Central memory CD8-positive, alpha-beta T cell (primary cell): ENCODE measurements at regions not wholly inside any gene's neighbourhood (a gene's known extent, or its start where the extent isn't known, plus 50 kb on each side); places are given as distances from the start of the nearest gene placed in this dataset.

Source experiments
- ATAC-seq: fragments of 150-1000 bp; cut with Tn5 transposase; replicated peaks from 2 replicates; pipeline ENCODE4 v1.10.0; 2022; ENCODE audit warnings: mild to moderate bottlenecking, moderate FRiP score, moderate number of reproducible peaks; ENCODE audit not compliant: poor library complexity, severe bottlenecking; ENCODE audit errors: extremely low read depth
- DNase-seq, 2 donors: peaks; one replicate each; pipeline ENCODE4 v3.0.0; 2021; ENCODE audit warnings: low spot score in 2 of 2
- H3K27ac Mint-ChIP-seq: one replicate; pipeline ENCODE4 v1.8.0; 2022; ENCODE audit warnings: low read depth, mild to moderate bottlenecking, moderate library complexity, mixed read lengths
- H3K27me3 Mint-ChIP-seq: one replicate; pipeline ENCODE4 v1.8.0; 2022; ENCODE audit warnings: mixed read lengths
- H3K36me3 Mint-ChIP-seq: one replicate; pipeline ENCODE4 v1.8.0; 2022; ENCODE audit warnings: mild to moderate bottlenecking, moderate library complexity, mixed read lengths; ENCODE audit not compliant: insufficient read depth
- H3K4me1 Mint-ChIP-seq: one replicate; pipeline ENCODE4 v1.8.0; 2022; ENCODE audit warnings: mixed read lengths
- H3K4me3 Mint-ChIP-seq: one replicate; pipeline ENCODE4 v1.8.0; 2022; ENCODE audit warnings: mild to moderate bottlenecking, moderate library complexity, mixed read lengths
- H3K9me3 Mint-ChIP-seq: one replicate; pipeline ENCODE4 v1.8.0; 2022; ENCODE audit warnings: mixed read lengths

DNA sequence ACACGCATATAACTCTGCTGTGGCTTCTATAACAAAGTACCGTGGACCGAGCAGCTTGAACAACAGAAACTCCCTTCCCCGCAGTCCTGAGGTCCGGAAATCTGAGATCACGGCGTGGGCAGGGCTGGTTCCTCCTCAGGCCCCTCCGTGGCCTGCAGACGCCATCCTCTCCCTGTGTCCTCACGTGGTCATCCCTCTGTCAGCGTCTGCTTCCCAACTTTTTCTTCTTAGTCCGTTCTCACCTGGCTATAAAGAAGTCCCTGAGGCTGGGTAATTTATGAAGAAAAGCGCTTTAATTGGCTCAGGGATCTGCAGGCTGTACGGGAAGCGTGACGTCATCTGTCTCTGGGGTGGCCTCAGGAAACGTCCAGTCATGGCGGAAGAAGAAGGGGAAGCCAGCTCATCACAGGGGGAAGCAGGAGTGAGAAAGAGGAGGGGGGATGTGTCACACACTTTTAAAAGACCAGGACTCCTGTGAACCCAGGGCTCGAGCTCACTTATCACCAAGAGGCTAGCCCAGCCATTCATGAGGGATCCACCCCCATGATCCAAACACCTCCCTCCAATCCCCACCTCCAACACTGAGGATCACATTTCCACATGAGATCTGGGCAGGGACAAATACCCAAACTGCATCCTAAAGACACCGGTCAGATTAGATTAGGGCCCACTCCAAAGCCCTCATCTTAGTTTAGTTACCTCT lies 91.2 kb upstream of the INSIG1 start:
- peaks cover 9% of the 10 kb centered on the region for H3K36me3 Mint-ChIP-seq
- ATAC-seq: peak; percentile 9

GRCh38 chr7:155207326-155208002 lies 90.2 kb upstream of the INSIG1 start:
- Mint-ChIP-seq H3K36me3 (peaks cover 9% of the 10 kb centered on the region), H3K27ac (peak overlapping the region; percentile 83), H3K4me3 (no peak overlapping the region), H3K9me3 (no peaks in the 10 kb centered on the region), H3K27me3 (no peaks in the 10 kb centered on the region), H3K4me1 (peaks cover 32% of the 10 kb centered on the region)
- ATAC-seq (no peak), DNase-seq (no peak)

More for the DNA sequence above, 91.2 kb upstream of the INSIG1 start:
- H3K27ac Mint-ChIP-seq: peak overlapping the region; percentile 96
- no peaks in the 10 kb centered on the region for H3K9me3 Mint-ChIP-seq
- no peak for DNase-seq
- H3K4me1 Mint-ChIP-seq: peaks cover 32% of the 10 kb centered on the region
- H3K4me3 Mint-ChIP-seq: peak overlapping the region; percentile 81
- no peaks in the 10 kb centered on the region for H3K27me3 Mint-ChIP-seq

DNA sequence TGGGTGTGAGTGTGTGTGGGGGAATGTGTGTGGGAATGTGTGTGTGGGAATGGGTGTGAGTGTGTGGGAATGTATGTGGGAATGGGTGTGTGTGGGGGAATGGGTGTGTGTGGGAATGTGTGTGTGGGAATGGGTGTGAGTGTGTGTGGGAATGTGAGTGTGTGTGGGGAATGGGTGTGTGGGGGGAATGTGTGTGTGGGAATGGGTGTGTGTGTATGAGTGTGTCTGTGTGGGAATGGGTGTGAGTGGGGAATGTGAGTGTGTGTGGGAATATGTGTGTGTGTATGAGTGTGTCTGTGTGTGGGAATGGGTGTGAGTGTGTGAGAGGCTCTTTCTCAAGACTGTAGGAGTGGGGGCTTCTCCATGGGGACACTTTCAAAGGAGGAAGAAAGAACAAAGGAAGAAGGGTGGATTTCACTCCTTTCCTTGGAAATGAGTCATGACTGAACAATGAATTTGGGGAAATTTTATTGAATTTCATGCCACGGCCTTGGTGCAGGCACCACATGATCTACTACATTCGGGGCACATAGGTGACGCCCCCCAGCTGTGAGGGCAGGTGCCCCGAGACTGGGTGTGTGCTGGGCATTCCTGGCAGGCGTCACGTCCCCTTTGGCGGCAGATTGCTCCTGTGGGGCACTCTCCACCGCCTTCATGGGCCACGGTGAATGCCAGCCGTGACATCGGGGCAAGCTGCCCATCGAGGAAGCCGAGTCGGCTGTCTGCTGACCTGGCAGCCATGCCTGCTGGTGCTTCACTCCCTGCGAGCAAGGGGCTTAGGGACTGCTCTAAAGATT lies 88.8 kb upstream of the INSIG1 start:
- Mint-ChIP-seq H3K27ac (peak overlapping the region; percentile 47), H3K36me3 (peaks cover 9% of the 10 kb centered on the region), H3K9me3 (no peaks in the 10 kb centered on the region), H3K4me1 (peaks cover 32% of the 10 kb centered on the region), H3K4me3 (no peak overlapping the region), H3K27me3 (peaks cover 5% of the 10 kb centered on the region)
- DNase-seq (no peak), ATAC-seq (no peak)

DNA sequence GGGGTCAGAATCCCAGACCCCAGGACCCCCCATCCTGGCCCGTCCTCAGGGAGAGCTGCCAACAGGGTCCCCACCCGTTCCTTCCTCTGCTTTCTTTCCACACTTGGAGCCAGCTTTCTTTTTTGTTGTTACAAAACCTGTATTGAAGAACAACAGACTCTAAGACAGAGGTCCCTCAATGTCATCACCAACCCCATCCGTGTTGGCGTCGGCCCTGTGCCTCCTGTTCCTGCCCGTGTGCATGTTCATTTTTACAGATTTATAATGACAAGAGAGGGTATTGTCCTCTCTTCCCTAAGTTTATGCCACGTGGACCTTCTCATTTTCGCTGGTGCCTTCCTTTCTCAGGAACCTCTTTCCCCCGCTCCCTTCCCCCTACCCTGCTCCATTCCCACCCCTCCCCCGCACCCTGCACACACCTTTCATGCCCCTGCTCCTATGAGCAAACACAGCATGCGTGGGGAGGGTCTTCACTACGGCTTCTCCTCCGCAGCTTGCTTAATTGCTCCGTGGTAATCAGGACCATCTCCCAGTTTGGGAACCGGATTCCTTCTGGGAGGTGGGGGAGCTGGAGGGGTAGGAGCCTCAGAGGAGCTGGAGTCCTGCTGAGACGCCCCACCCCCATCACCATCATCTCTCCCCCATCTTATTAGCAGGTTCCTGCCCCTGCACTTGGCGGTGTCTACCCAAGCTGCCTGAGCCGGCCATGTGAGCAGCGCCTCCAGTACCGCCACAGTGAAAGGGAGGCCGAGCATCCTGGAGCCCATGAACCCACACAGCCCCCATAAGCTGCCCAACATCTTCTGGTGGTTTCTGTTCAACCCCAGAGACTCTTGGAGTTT lies 88.0 kb upstream of the INSIG1 start:
- Mint-ChIP-seq H3K27me3 (peaks cover 13% of the 10 kb centered on the region), H3K9me3 (no peaks in the 10 kb centered on the region), H3K36me3 (peaks cover 9% of the 10 kb centered on the region), H3K27ac (peak overlapping the region; percentile 47), H3K4me3 (no peak overlapping the region), H3K4me1 (peaks cover 32% of the 10 kb centered on the region)
- ATAC-seq (no peak), DNase-seq (no peak)

DNA sequence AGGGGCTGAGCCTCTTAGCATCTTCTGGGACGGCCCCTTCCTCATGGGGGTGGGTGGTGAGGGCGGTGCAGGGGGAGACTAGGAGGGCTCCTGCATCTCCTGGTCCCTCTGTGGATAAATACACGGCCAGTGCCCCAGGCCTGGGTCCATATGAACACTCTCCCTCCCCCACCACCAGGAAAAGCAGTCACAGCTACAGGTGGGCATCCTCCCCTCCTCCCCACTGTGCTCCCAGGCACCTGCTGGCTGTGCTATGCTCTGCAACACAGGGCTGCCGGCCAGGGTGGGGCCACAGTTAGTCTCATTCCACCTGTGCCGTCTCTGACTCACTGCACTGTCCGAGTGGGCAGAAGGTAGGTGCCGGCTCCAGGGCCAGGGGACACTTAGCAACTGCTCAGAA lies 87.3 kb upstream of the INSIG1 start:
- peaks cover 5% of the 10 kb centered on the region for H3K36me3 Mint-ChIP-seq
- H3K9me3 Mint-ChIP-seq: no peaks in the 10 kb centered on the region
- no peak for DNase-seq
- H3K4me3 Mint-ChIP-seq: no peak overlapping the region
- no peak for ATAC-seq
- peaks cover 15% of the 10 kb centered on the region for H3K27me3 Mint-ChIP-seq
- H3K27ac Mint-ChIP-seq: no peak overlapping the region
- H3K4me1 Mint-ChIP-seq: peaks cover 26% of the 10 kb centered on the region

GRCh38 chr7:155211173-155211572 lies 86.5 kb upstream of the INSIG1 start:
- Mint-ChIP-seq H3K36me3 (no peaks in the 10 kb centered on the region), H3K4me1 (peaks cover 19% of the 10 kb centered on the region), H3K27me3 (peaks cover 15% of the 10 kb centered on the region), H3K9me3 (no peaks in the 10 kb centered on the region), H3K27ac (peak overlapping the region; percentile 65), H3K4me3 (no peak overlapping the region)
- DNase-seq: no peak
- no peak for ATAC-seq

GRCh38 chr7:155211761-155212160 lies 85.9 kb upstream of the INSIG1 start:
- H3K27ac Mint-ChIP-seq: peak overlapping the region; percentile 65
- H3K36me3 Mint-ChIP-seq: no peaks in the 10 kb centered on the region
- no peak for ATAC-seq

GRCh38 chr7:155212301-155213015 lies 85.2 kb upstream of the INSIG1 start:
- H3K27ac Mint-ChIP-seq: no peak overlapping the region
- no peak overlapping the region for H3K4me3 Mint-ChIP-seq
- no peaks in the 10 kb centered on the region for H3K9me3 Mint-ChIP-seq
- H3K27me3 Mint-ChIP-seq: peaks cover 15% of the 10 kb centered on the region
- H3K36me3 Mint-ChIP-seq: no peaks in the 10 kb centered on the region
- DNase-seq (no peak), ATAC-seq (no peak)
- H3K4me1 Mint-ChIP-seq: peaks cover 8% of the 10 kb centered on the region

More at GRCh38 chr7:155211761-155212160, 85.9 kb upstream of the INSIG1 start:
- no peak overlapping the region for H3K4me3 Mint-ChIP-seq
- H3K9me3 Mint-ChIP-seq: no peaks in the 10 kb centered on the region
- no peak for DNase-seq
- peaks cover 13% of the 10 kb centered on the region for H3K4me1 Mint-ChIP-seq
- peaks cover 15% of the 10 kb centered on the region for H3K27me3 Mint-ChIP-seq

DNA sequence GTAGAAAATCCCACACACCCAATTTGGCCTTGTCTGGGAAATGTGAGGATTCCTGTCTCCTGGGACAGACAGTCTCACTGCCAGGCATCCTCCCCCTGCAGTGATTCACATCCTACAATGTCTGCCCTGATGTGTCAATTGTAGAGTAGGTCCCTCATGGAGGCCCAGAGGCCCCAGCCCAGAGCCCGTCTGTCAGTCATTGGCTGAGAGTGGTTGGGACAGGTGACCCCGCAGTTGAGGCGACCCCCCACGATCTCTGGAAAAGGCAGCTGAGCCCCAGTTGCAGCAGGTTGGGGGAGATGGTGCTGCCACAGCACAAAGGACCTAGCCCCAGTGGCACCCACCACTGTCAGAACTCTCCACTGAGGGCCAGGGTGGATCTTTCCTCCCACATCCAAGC lies 84.3 kb upstream of the INSIG1 start:
- Mint-ChIP-seq H3K27me3 (peaks cover 15% of the 10 kb centered on the region), H3K27ac (no peak overlapping the region), H3K4me1 (no peaks in the 10 kb centered on the region), H3K4me3 (no peak overlapping the region), H3K9me3 (no peaks in the 10 kb centered on the region), H3K36me3 (no peaks in the 10 kb centered on the region)
- ATAC-seq (no peak), DNase-seq (no peak)

- Mint-ChIP-seq H3K27me3 (peaks cover 22% of the 10 kb centered on the region), H3K9me3 (no peaks in the 10 kb centered on the region), H3K4me1 (no peaks in the 10 kb centered on the region), H3K36me3 (no peaks in the 10 kb centered on the region), H3K4me3 (no peak overlapping the region), H3K27ac (no peak overlapping the region)
- ATAC-seq: no peak
- no peak for DNase-seq
Observed at GRCh38 chr7:155213955-155214740, 83.5 kb upstream of the INSIG1 start.

DNA sequence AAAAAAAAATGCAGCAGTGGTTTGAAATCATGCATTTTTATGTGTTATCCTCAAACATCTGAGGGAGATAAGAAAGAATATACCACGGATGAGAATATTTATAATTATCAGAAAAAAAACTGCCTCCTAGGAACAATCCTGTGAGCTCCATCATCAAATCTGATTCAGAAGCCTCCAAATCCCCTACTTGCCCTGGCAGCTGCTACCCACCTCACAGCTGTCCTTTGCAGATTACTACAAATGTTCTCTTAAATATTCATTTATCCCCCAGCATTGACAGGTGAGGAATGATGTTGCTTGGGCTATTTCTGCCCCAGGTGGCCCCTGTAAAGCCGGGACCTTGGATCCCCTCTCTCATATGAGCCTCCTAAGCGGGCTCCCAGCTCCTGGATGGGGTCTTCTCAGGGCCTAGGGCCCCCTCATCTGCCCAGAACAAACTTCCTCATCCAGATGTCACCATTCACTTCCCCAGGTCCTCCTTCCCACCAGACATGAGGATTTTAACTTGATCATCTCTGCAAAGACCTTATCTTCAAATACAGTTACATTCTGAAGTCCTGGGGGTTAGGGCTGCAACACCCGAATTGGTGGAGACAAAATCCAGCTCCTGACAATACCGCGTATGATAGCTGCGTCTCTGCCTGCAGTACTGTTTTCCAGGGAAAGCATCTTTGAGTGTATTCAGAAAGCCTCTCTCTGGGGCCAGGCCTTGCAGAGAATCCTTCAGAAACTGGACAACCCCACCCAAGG lies 81.9 kb upstream of the INSIG1 start:
- Mint-ChIP-seq H3K27me3 (peaks cover 29% of the 10 kb centered on the region), H3K9me3 (no peaks in the 10 kb centered on the region), H3K4me3 (no peak overlapping the region), H3K27ac (no peak overlapping the region), H3K4me1 (no peaks in the 10 kb centered on the region), H3K36me3 (no peaks in the 10 kb centered on the region)
- DNase-seq (no peak), ATAC-seq (no peak)
